ENCODE measurements at regions not wholly inside any gene's neighbourhood (a gene's known extent, or its start where the extent isn't known, plus 50 kb on each side); places are given as distances from the start of the nearest gene placed in this dataset.
"Not testable (repeated sequence)": the region's sequence is repeated elsewhere in the genome, so short reads cannot be mapped to it uniquely, and the experiment has no call there.

DNA sequence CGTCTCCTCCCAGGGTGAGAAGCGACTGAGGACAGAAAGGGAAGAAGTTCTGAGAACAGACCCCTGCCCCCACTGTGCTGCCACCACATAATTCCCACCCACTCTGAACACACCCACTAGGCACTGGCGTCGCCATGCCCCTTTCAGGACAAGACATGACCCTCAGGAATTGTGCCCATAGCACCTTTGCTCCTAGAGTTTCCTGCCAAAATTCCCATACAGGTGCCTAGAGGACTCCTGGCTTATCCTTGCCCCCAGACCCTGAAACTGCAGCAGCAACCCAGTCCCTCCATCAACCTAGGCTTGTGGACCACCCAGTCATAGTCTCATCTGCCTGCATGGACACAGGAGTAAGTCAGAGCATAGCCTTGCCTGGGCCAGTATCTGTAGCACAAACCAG, 157.7 kb upstream of the ZNF267 start:
- Mint-ChIP-seq H3K36me3 (peaks cover 66% of the 10 kb centered on the region), H3K4me3 (no peak overlapping the region), H3K9me3 (peaks cover 6% of the 10 kb centered on the region), H3K4me1 (peaks cover 29% of the 10 kb centered on the region), H3K27me3 (no peaks in the 10 kb centered on the region), H3K27ac (no peak overlapping the region)
- ATAC-seq (ENCODE audit: low read depth), result no peak
- POLR2A ChIA-PET, result interaction anchor here (5.8 kb wide), 1 partner anchor 14 kb away, joined by 68 read pairs; no protein-coding TSS in a partner anchor
- no peak for DNase-seq

DNA sequence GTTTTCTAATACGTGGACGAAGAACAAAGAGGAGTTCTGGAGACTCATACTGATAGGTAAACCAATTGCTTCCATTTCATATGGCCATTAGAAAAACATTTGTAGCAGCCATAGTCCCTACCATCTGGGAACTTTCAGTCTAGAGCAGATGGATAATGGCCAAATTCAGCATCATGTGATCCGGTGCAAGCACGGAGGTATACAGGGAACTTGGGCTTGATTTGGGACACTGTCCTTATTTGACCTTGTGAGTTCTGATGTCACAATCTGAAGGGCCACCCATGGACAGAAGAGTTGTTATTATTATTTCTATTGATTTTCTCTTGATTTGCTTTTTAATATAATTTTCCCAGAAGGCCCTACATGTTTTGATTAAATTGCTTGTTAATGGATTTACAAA, 154.6 kb upstream of the ZNF267 start:
- POLR2A ChIA-PET, result no interaction called here
- no peak overlapping the region for H3K4me3 Mint-ChIP-seq
- no peak for DNase-seq

DNA sequence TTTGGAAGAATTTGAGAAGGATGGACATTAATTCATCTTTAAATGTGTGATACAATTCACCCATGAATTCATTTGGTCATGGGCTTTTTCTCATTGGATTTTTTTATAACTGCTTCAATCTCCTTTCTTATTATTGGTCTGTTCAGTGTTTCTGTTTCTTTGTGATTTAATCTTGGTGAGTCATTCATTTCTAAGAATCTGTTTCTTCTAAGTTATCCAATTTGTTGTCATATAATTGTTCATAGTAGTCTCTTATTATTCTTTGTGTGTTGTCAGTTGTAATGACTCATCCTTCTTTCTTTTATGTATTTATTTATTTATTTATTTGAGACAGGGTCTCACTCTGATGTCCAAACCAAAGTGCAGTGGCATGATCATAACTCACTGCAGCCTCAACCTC, 146.1 kb upstream of the ZNF267 start:
- H3K27me3 Mint-ChIP-seq, result no peaks in the 10 kb centered on the region
- DNase-seq, result no peak
- H3K4me3 Mint-ChIP-seq, result no peak overlapping the region
- H3K27ac Mint-ChIP-seq, result no peak overlapping the region
- peaks cover 39% of the 10 kb centered on the region for H3K9me3 Mint-ChIP-seq
- peaks cover 90% of the 10 kb centered on the region for H3K36me3 Mint-ChIP-seq
- ATAC-seq (ENCODE audit: low read depth), result no peak
- H3K4me1 Mint-ChIP-seq, result peaks cover 6% of the 10 kb centered on the region
- POLR2A ChIA-PET, result no interaction called here

More for the DNA sequence above, 154.6 kb upstream of the ZNF267 start:
- Mint-ChIP-seq H3K27ac (no peak overlapping the region), H3K4me1 (peaks cover 23% of the 10 kb centered on the region), H3K36me3 (peaks cover 90% of the 10 kb centered on the region), H3K27me3 (no peaks in the 10 kb centered on the region), H3K9me3 (peaks cover 10% of the 10 kb centered on the region)
- ATAC-seq (ENCODE audit: low read depth), result no peak

DNA sequence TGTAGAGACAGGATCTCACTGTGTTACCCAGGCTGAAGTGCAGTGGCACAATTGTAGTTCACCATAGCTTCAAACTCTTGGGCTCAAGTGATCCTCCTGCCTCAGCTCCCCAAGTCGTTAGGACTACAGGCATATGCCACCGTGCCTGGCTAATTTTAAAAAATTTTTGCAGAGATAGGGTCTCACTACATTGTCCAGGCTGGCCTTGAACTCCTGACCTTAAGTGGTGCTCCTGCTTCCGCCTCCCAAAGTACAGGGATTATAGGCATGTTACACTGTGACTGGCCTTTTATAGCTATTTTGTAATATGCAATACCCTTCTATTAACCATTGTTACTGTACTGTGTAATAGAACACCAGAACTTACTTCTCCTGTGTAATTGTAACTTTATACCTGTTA, 139.3 kb upstream of the ZNF267 start:
- ATAC-seq (ENCODE audit: low read depth) (no peak), DNase-seq (no peak)
- peaks cover 85% of the 10 kb centered on the region for H3K36me3 Mint-ChIP-seq
- peaks cover 38% of the 10 kb centered on the region for H3K9me3 Mint-ChIP-seq
- H3K27me3 Mint-ChIP-seq, result no peaks in the 10 kb centered on the region
- no peak overlapping the region for H3K27ac Mint-ChIP-seq
- POLR2A ChIA-PET, result no interaction called here
- H3K4me1 Mint-ChIP-seq, result no peaks in the 10 kb centered on the region
- no peak overlapping the region for H3K4me3 Mint-ChIP-seq

DNA sequence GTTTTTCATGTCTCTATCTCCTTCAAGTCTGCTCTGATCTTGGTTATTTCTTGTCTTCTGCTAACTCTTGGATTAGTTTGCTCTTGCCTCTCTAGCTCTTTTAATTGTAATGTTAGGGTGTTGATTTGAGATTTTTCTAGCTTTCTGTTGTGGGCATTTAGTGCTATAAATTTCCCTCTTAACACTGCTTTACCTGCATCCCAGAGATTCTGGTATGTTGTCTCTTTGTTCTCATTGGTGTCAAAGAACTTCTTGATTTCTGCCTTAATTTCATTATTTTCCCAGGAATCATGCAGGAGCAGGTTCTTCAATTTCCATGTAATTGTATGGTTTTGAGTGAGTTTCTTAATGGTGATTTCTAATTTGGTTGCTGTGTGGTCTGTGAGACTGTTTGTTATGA, 128.5 kb upstream of the ZNF267 start:
- H3K27me3 Mint-ChIP-seq; H3K4me1 Mint-ChIP-seq; H3K27ac Mint-ChIP-seq; POLR2A ChIA-PET; DNase-seq; ATAC-seq (ENCODE audit: low read depth); H3K4me3 Mint-ChIP-seq: not testable (repeated sequence)
- peaks cover 90% of the 10 kb centered on the region for H3K36me3 Mint-ChIP-seq
- H3K9me3 Mint-ChIP-seq, result peaks cover 60% of the 10 kb centered on the region

DNA sequence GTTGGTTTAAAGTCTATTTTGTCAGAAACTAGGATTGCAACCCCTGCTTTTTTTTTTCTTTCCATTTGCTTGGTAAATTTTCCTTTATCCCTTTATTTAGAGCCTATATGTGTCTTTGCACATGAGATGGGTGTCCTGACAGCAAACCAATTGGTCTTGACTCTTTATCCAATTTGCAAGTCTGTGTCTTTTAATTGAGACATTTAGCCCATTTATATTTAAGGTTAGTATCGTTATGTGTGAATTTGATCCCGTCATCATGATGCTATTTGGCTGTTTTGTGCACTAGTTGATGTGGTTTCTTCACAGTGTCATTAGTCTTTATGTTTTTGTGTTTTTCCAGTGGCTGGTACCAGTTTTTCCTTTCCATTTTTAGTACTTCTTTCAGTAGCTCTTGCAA, 127.7 kb upstream of the ZNF267 start:
- DNase-seq, result no peak
- no peak for ATAC-seq (ENCODE audit: low read depth)
- POLR2A ChIA-PET, result no interaction called here
- H3K27me3 Mint-ChIP-seq, result no peaks in the 10 kb centered on the region
- peaks cover 89% of the 10 kb centered on the region for H3K36me3 Mint-ChIP-seq
- no peaks in the 10 kb centered on the region for H3K4me1 Mint-ChIP-seq
- H3K27ac Mint-ChIP-seq, result no peak overlapping the region
- H3K4me3 Mint-ChIP-seq, result no peak overlapping the region
- peaks cover 60% of the 10 kb centered on the region for H3K9me3 Mint-ChIP-seq

DNA sequence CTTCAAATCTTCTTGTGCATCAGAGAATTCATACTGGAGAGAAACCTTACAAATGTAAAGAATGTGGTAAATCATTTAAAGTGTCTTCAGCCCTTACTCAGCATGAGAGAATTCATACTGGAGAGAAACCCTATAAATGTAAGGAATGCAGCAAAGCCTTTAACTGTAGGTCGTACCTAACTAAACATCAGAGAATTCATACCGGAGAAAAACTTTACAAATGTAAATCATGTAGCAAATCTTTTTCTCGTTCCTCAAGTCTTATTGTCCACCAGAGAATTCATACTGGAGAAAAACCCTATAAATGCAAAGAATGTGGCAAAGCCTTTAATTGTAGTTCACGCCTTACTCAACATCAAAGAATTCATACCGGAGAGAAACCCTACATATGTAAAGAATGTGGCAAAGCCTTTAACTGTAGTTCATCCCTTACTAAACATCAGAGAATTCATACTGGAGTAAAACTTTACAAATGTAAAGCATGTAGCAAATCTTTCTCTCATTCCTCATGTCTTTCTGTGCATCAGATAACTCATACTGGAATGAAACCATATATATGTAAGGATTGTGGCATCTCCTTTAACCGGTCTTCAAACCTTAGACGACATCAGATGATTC, 118.5 kb upstream of the ZNF267 start:
- H3K9me3 Mint-ChIP-seq, result peaks cover 54% of the 10 kb centered on the region
- peaks cover 80% of the 10 kb centered on the region for H3K36me3 Mint-ChIP-seq
- H3K27ac Mint-ChIP-seq, result no peak overlapping the region
- POLR2A ChIA-PET, result no interaction called here
- no peaks in the 10 kb centered on the region for H3K27me3 Mint-ChIP-seq
- DNase-seq (no peak), ATAC-seq (ENCODE audit: low read depth) (no peak)
- no peak overlapping the region for H3K4me3 Mint-ChIP-seq
- H3K4me1 Mint-ChIP-seq, result no peaks in the 10 kb centered on the region

DNA sequence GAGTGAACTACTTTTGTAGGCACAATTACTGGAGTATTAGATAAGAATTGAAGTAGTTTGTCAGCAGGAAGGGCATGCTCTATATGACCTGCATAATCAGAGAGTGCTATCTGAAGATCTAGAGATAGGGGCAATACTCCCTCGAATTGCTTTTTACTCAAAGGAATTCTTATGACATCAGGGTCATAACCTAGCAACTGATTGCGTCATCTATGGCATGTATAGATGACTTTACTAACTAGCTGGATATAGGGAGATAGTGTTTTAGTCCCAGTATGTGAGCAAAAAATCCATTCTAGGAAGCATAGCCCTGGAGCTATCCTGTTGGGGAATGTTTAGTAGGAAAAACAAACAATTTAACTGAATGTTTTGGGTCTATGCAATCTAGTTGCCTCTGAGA, 109.5 kb upstream of the ZNF267 start:
- POLR2A ChIA-PET, result no interaction called here

DNA sequence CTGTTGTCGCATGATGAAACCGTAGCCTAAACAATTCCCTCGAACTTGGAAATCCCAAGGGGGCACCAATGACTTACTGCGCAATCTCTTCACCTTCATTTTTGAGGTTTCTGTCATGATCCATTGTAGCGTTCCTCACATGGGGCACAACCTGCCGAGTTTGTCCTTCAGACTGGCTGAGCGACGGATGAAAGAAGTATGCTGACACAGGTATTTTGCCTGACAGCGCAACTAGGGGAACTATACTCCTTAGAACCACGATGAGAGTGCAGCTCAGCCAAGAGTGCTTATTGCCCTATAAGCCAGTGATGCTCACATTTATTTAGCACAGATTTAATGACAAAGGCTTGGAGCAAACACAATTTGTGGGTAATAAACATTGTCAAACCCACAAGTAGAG, 106.3 kb upstream of the ZNF267 start:
- Mint-ChIP-seq H3K9me3 (peaks cover 39% of the 10 kb centered on the region), H3K36me3 (peaks cover 9% of the 10 kb centered on the region), H3K4me1 (no peaks in the 10 kb centered on the region), H3K4me3 (no peak overlapping the region), H3K27me3 (no peaks in the 10 kb centered on the region), H3K27ac (no peak overlapping the region)
- POLR2A ChIA-PET, result no interaction called here
- DNase-seq (no peak), ATAC-seq (ENCODE audit: low read depth) (no peak)

More for the DNA sequence above, 109.5 kb upstream of the ZNF267 start:
- H3K36me3 Mint-ChIP-seq, result peaks cover 19% of the 10 kb centered on the region
- no peak overlapping the region for H3K27ac Mint-ChIP-seq
- H3K9me3 Mint-ChIP-seq, result peaks cover 34% of the 10 kb centered on the region
- H3K27me3 Mint-ChIP-seq, result no peaks in the 10 kb centered on the region
- no peak for ATAC-seq (ENCODE audit: low read depth)
- H3K4me3 Mint-ChIP-seq, result no peak overlapping the region
- no peaks in the 10 kb centered on the region for H3K4me1 Mint-ChIP-seq
- no peak for DNase-seq

DNA sequence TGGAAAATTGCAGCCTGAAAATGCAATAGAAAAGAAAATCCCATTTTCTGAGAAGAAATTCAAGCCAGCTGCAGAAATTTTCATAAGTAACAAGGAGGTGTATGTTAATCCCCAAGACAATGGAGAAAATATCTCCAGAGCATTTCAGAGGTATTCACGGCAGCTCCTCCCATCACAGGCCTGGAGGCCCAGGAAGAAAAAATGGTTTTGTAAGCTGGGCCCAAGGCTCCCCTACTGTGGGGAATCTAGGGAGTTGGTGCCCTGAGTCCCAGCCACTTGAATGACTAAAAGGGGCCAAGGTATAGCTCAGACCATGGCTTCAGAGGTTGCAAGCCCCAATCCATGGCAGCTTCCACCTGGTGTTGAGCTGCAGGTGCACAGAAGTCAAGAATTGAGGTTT, 93.3 kb upstream of the ZNF267 start:
- Mint-ChIP-seq H3K27me3 (no peaks in the 10 kb centered on the region), H3K27ac (no peak overlapping the region), H3K9me3 (peaks cover 29% of the 10 kb centered on the region), H3K4me1 (no peaks in the 10 kb centered on the region), H3K4me3 (no peak overlapping the region), H3K36me3 (no peaks in the 10 kb centered on the region)
- DNase-seq (no peak), ATAC-seq (ENCODE audit: low read depth) (no peak)
- POLR2A ChIA-PET, result no interaction called here

DNA sequence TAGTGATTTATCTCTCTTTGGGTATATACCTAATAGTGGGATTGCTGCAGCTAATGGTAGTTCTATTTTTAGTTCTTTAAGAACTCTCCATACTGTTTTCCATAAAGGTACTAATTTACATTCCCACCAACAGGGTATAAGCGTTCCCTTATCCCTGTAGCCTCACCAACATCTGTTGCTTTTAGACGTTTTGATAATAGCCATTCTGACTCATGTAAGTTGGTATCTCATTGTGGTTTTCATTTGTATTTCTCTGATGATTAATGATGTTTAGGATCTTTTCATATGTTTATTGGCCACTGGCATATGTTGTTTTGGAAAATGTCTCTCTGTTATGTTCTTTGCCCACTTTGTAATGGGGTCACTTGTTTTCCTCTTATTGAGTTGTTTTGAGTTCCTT, 88.5 kb upstream of the ZNF267 start:
- DNase-seq (no peak), ATAC-seq (ENCODE audit: low read depth) (no peak)
- Mint-ChIP-seq H3K27me3 (no peaks in the 10 kb centered on the region), H3K27ac (no peak overlapping the region), H3K36me3 (no peaks in the 10 kb centered on the region), H3K4me3 (no peak overlapping the region), H3K4me1 (no peaks in the 10 kb centered on the region), H3K9me3 (peaks cover 12% of the 10 kb centered on the region)
- POLR2A ChIA-PET, result no interaction called here

DNA sequence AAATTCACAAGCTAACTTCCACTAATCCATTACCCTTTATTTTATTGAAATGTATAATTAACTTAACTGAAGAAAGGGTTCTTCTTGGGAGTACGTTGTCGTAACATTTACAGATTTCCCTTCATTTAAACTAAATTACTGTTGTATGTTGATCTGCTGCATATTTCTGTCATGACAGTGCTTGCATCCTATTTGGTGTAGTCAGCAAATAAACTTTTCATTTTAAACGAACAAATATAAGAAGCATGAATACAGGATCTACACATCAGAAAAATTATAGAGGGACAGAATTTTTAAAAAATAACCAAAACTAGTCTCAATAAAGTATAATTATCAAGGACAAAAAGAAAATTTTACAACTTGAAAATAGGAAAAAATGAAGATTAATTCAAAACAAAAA, 66.5 kb upstream of the ZNF267 start:
- H3K4me1 Mint-ChIP-seq, result no peaks in the 10 kb centered on the region
- DNase-seq (no peak), ATAC-seq (ENCODE audit: low read depth) (no peak)
- peaks cover 10% of the 10 kb centered on the region for H3K9me3 Mint-ChIP-seq
- no peaks in the 10 kb centered on the region for H3K27me3 Mint-ChIP-seq
- H3K36me3 Mint-ChIP-seq, result no peaks in the 10 kb centered on the region
- H3K4me3 Mint-ChIP-seq, result no peak overlapping the region
- POLR2A ChIA-PET, result no interaction called here
- no peak overlapping the region for H3K27ac Mint-ChIP-seq

DNA sequence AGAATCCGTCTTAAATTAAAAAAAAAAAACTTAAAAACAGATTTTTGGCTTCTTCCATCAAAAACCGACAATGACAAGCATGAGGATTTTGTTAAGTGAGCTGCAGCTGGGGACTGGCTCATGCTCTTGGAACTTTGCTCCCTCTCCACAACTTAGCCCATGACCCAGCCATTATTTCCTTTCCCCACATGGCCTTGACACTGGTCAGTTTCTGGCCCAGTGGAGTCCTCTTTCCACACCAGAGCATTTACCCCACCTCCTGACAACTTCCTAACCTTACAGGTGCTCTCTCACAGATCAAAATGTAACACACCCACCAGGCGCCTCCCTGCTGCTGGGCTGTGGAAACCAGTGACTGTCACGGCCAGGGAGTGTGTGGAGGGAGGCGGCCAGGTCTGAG, 62.7 kb upstream of the ZNF267 start:
- H3K4me1 Mint-ChIP-seq, result no peaks in the 10 kb centered on the region
- no peaks in the 10 kb centered on the region for H3K27me3 Mint-ChIP-seq
- H3K27ac Mint-ChIP-seq, result no peak overlapping the region
- no peak for DNase-seq
- no peak for ATAC-seq (ENCODE audit: low read depth)
- no peak overlapping the region for H3K4me3 Mint-ChIP-seq
- POLR2A ChIA-PET, result no interaction called here
- no peaks in the 10 kb centered on the region for H3K36me3 Mint-ChIP-seq
- H3K9me3 Mint-ChIP-seq, result peaks cover 7% of the 10 kb centered on the region

DNA sequence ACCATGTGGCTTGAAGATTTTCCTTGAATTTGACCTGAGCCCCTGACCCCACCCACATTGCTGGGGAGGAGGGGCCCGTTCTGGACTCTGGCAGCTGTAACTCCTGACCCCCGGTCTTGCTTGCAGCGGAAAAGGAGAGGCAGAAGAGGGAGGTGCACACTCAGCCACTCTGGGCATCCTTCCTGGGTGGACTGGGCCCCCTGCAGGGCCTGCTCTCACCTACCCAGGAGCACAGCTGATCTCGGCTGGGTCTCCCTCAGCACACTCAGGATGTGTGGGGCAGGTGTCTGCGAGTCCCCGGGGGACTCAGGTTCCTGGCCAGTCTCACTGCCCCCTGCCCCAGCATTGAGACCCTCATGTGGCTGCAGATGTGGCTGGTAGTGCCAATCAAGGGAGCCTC, 57.5 kb upstream of the ZNF267 start:
- H3K4me3 Mint-ChIP-seq; H3K9me3 Mint-ChIP-seq; DNase-seq; H3K36me3 Mint-ChIP-seq; POLR2A ChIA-PET; H3K4me1 Mint-ChIP-seq; H3K27me3 Mint-ChIP-seq; H3K27ac Mint-ChIP-seq; ATAC-seq (ENCODE audit: low read depth): not testable (repeated sequence)

DNA sequence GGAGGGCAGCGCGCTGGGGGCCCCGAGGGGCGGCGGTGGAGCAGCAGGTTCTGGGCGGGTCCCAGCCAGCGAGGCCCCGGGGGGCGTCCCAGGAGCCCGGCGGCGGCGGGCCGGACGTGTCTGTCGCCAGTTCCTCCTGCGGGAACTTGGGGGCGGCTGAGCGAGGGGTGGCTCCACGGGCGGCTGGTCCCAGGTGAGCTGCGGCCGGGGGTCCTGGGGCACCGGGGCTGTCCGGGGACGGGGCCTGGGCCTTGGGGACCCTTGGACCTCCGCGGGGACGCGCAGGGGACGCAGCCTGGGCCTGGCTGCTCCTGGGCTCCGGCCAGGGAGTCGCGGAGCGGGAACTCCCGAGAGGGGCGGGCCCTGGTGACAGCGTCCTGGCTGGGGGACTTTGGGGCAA, 54.2 kb upstream of the ZNF267 start:
- Mint-ChIP-seq H3K9me3 (peaks cover 11% of the 10 kb centered on the region), H3K36me3 (peaks cover 2% of the 10 kb centered on the region), H3K4me1 (no peaks in the 10 kb centered on the region), H3K4me3 (no peak overlapping the region), H3K27ac (no peak overlapping the region), H3K27me3 (peaks cover 5% of the 10 kb centered on the region)
- POLR2A ChIA-PET, result no interaction called here
- DNase-seq (no peak), ATAC-seq (ENCODE audit: low read depth) (no peak)

All from activated naive CD8-positive, alpha-beta T cell treated with anti-CD3 and anti-CD28 coated beads, Interleukin-2, amount 10 ng/mL, durations not matched to agents 7 days and 5 days (primary cell).